NCI-H774 (cell line): ENCODE measurements at regions not wholly inside any gene's neighbourhood (a gene's known extent, or its start where the extent isn't known, plus 50 kb on each side); places are given as distances from the start of the nearest gene placed in this dataset.

ENCODE experiments used
- DNase-seq: peaks from one replicate; lab custom pipeline; 2025; lab: John Stamatoyannopoulos, UW

GRCh38 chr4:156595041-156595440 is 376.6 kb downstream of the PDGFC start:
- DNase-seq = no peak

DNA sequence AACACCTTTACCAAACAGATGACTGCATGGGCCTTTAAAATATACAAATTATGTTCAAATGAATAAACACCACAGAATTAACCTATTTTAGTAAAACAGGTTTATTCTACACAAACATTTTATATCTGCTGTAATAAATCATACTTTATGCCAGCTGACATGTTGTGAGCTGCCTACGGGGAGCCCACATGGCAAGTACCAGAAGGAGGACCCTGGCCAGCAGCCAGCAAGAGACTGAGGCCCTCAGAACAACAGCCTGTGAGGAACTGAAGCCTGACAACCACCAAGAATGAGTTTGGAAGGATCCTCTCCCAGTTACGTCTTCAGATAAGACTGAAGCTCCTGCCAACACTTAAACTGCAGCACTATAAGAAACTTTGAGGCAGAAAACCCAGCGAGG is 377.0 kb downstream of the PDGFC start:
- DNase-seq = no peak

GRCh38 chr4:156593464-156593863 is 378.1 kb downstream of the PDGFC start:
- DNase-seq = no peak

DNA sequence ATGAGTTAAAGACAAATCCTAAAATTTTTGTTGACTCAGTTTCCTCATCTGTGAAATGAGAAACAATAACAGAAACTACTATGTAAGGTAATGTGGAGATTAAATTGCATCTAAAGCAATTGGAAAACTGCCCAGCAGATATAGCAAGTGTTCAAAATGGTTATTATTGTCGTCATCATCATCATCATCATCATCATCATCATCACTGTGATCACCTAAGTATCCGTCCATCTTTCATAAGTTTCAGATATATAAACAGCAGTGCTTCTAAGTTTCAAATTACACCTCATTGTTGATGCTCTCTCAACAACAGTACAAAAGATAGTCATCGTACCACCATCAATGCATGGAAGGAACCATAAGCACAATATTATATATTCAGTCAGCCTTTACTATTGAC is 379.9 kb downstream of the PDGFC start:
- DNase-seq = no peak

- no peak for DNase-seq
Observed at GRCh38 chr4:156584100-156584499, 387.5 kb downstream of the PDGFC start.

DNA sequence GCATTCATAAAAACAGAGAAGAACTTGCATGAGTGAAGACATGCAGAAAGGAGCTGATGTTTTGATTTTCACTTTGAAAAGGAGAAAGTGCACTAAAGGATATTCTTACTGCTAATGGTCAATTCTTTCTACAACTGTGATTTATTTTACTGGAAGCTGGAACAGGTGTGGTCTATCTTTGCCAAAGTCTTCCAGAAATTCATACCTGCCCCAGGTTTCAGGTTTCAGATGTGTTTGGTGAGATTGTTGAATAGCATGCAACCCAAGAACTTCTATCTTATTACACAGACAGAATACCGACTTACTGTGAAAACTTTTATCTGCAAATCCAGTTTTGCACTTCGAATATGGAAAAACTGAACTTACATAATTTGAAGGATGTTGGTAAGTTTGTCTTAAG is 388.3 kb downstream of the PDGFC start:
- no peak for DNase-seq

DNA sequence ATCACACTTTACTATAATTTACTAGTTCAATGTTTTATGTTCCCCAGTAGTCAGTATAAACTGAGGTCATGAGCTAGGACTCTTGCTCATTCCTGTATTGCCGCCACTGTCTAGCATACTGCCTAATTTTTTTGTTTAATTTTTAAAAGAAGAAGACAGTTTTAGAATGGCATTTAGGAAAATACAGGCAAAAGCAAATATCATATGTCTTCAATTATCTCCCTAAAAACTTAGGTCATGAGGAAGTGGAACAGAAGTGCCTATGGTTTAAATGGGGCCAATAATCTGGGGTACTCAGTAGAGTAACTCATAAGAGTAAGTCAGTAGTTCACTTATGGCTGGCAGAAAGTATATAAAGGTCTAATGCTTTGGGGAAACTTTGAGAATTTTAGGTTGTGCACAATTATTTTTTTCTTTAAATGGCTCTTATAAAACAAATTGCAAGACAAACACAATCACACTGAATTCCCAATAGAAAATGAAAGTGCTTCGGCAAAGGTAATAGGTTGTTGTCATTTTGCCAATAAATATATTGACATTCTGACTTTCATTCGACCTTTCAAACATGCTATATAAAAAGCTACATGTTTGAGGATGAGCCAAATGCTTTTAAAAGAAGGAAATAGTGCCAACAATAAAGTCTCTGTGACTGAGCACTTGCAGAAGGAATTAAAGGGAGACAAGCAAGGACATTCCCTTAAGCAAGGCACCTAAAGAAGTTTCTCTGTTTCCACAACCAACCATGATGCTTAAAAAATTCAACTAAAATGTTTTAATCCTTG is 390.1 kb downstream of the PDGFC start:
- no peak for DNase-seq

- no peak for DNase-seq
Observed at GRCh38 chr4:156578713-156579112, 392.9 kb downstream of the PDGFC start.

DNA sequence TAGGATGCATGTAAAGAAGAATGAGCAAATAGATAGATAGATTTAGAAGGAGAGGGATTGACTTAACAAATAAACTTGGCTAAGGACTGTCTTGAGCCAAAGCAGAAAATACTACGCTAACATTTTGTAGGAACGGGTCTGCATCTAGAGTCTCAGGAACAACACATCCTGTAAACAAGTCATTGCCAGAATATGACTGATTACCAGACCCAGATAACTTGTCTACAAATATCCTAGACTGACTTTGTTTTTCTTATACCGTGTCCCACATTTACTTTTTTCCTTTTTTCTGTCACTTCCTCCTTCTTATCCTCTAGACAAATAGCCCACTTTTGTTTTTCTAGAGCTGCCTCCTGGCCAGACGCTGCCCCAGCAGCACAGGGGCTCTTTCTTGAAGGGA is 393.6 kb downstream of the PDGFC start:
- no peak for DNase-seq

- no peak for DNase-seq
Observed at GRCh38 chr4:156576946-156577345, 394.7 kb downstream of the PDGFC start.

DNA sequence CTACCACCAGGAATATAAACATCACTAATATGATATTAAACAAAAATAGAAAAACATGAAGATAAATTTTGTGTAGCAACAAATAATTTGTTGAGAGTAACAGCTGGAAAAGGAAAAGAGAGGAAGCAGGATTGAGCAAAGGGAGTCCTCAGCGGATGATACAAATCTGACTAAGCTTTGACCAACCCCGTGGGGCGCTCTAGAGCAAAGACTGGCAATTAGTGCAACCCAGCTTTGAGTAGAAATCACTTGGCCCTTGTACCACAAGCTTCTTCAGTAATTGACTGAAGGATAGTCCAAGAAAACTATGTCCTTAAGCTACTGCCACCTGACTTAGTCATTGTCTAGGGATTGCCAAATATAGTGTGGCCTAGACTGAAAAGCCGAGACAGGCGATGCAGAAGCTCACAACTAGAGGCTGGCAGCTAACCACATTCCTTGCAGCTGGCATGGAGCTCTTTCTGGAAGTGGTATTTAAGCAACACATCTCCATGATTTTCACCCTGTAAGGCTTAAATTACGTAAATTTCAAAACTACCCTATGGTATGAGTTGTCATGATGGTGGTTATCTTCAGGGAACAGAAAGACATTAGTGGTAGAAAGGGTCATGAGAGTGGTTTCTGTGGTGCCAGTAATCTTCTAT is 396.0 kb downstream of the PDGFC start:
- no peak for DNase-seq

DNA sequence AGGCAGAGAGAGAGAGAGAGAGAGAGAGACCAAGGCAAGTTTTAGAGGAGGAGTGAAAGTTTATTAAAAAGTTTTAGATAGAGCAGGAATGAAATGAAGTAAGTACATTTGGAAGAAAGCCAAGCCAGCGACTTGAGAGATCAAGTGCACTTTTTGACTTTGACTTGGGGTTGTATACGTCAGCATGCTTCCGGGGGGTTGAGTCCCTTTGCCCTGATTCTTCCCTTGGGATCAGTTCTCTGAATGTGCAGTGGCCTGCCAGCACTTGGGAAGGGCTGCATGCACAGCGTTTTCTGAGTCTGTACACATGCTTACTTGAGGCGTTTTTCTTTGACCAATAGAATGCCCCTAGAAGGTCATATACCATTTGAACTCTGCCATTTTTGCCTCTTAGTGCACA is 400.5 kb downstream of the PDGFC start:
- no peak for DNase-seq

DNA sequence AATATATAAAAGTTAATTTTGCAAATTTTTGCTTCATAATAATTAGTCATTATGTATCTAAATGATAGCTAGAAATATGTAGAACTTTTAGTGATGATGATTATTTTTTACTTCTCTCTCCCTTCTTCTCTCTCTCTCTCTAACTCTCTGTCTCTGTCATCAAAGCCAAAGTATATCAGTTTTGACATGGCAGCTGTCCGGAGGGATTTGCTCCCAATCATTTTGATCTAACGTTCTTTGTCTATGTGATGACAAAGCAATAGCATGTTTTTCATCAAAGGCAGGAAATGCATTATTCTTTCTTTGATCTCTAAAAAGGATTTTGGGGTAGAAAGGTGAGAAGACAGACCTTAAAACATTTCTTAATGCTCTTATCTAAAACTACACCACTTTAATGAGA is 402.1 kb downstream of the PDGFC start:
- no peak for DNase-seq

DNA sequence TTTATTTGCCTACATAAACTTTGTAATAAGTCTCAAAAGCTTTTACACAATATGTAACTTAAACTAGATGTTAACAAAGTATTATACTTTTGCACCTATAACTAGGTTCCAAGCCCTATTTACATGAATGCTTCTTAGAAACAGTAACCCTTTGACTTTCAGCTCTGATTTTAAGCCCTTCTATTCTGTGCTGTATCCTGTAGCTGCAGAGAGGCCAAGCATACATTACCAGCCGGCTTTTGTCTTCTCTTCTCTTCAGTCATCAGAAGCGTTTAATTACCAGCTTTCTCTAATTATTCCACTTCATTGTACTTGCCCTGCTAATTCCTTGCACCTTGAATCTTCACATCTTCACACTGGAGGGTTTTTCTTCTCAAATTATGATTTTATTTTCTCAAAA is 403.1 kb downstream of the PDGFC start:
- no peak for DNase-seq

DNA sequence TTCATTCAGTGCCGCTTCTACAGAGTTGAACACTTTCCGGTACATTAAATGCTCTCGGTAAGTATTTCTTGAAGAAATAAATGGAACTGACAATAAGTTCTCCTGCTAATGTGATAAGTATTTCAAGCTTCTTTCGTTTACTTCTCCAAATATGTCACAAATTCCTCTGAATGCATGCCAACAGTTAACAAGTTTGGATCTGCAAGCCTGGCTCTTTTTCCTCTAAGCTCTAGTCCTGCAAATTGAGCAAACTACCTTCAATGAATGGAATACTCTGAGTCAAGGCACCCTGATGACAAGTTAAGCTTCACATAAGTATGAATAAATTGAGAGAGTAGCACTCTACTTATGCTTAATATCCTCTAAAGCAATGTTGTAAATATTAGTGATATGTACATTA is 403.6 kb downstream of the PDGFC start:
- DNase-seq = no peak

DNA sequence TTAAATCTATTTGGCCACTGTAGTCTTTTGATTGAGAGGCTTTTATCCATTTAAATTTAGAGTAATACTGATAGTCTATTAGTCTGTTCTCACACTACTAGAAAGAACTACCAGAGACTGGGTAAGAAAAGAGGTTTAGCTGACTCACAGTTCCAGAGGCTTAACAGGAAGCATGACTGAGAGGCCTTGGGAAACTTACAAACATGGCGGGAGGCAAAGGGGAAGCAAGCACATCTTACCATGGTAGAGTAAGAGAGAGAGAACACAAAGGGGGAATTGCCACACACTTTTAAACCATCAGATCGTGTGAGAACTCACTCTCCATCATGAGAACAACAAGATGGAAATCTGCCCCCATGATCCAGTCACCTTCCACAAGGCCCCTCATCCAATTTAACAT is 410.9 kb downstream of the PDGFC start:
- DNase-seq = no peak

GRCh38 chr4:156559346-156559745 is 412.3 kb downstream of the PDGFC start:
- no peak for DNase-seq

DNA sequence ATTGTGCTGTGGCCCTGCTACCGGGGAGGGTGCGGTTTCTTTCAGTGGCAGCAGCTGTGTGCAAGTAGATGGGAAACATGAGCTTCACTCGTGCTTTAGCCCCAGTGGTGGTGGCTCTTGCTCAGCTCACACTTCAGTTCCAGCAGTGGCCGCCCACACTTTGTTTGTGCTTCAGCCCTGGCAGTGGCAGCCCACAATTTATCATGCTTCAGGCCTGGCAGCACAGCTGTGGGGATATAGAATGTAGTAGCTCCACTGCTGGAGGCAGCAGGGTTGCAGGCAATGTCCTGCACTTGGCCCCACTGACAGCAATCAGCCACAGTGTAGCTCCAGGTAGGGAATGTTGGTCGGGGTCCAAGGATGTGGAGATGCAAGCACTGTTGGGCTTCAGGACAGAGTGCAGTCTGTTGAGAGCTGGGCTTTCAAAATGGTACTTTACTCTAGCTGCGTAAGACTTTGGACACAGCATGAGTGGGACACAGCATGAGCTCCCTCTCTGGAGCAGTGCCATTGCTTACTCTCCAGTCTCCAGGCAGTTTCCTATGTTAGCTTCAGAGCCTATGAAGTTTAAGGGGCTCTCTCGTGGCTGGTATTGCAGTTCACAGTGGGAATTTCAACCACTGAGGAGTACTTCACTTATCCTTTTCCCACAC is 413.1 kb downstream of the PDGFC start:
- no peak for DNase-seq

DNA sequence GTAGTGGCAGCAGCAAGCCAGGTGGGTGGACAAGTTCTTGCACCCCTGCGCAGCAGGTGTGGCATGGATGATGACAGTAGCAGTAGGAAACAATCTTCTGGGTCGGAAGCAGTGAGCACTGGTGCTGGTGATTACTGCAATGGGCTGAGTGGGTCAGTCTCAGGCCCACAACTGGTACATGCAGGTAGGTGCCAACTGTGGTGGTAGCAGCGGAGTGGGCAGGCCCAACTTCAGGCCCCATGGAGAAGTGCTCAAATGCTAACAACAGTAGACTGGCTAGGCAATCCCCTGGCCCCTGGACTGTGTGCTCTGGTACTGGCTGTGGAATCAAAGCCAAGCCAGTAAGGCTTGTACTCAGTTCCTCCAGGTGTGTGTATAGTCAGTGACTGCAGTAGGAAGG is 413.7 kb downstream of the PDGFC start:
- no peak for DNase-seq

GRCh38 chr4:156556336-156556735 is 415.3 kb downstream of the PDGFC start:
- DNase-seq = no peak

GRCh38 chr4:156553659-156554058 is 417.9 kb downstream of the PDGFC start:
- no peak for DNase-seq

- no peak for DNase-seq
Observed at GRCh38 chr4:156547891-156548290, 423.7 kb downstream of the PDGFC start.

GRCh38 chr4:156547439-156547838 is 424.2 kb downstream of the PDGFC start:
- DNase-seq = no peak
